ENCODE measurements at regions not wholly inside any gene's neighbourhood (a gene's known extent, or its start where the extent isn't known, plus 50 kb on each side); places are given as distances from the start of the nearest gene placed in this dataset.

GRCh38 chr12:75725521-75726111, 214.2 kb upstream of the KRR1 start:
- no peak for DNase-seq (ENCODE audit: low read depth, low spot score)

DNA sequence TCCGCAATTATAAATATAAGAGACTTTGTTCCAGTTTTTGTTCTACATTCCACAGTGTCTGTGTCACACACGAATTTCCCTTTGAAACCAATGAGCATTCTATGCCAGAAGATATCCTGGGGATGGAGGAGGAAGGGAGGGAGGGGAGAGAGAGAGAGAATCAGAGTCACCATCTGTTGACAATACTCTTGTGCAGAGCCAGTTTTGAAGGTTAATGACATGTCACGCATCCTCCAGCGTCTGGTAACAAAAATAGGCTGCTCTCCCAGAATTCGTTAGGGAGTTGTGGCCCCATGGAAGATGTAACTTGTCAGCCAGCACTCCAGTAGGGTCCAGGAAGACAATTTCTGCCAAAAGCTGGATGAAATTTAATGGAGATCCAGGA, 213.5 kb upstream of the KRR1 start:
- no peak for DNase-seq (ENCODE audit: low read depth, low spot score)

DNA sequence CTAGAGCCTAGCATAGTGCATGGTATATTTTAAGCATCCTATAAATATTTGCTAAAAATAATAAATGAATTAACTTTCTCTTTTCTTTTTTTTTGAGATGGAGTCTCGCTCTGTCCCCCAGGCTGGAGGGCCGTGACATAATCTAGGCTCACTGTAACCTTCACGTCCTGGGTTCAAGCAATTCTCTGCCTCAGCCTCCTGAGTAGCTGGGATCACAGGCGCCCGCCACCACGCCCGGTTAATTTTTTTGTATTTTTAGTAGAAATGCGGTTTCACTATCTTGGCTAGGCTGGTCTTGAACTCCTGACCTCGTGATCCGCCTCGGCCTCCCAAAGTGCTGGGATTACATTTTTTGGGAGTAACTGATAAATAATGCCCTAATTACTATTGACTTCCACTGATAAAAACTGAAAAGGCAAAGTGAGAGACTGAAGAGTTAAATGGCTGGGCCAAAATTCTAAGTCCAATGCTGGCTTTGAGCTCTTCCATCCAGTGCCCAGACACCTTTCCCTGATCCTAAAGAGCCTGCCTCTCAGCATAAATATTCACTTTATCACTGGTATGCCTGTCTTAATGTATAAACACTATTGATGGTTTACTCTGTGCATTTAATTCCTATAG, 213.0 kb upstream of the KRR1 start:
- no peak for DNase-seq (ENCODE audit: low read depth, low spot score)

DNA sequence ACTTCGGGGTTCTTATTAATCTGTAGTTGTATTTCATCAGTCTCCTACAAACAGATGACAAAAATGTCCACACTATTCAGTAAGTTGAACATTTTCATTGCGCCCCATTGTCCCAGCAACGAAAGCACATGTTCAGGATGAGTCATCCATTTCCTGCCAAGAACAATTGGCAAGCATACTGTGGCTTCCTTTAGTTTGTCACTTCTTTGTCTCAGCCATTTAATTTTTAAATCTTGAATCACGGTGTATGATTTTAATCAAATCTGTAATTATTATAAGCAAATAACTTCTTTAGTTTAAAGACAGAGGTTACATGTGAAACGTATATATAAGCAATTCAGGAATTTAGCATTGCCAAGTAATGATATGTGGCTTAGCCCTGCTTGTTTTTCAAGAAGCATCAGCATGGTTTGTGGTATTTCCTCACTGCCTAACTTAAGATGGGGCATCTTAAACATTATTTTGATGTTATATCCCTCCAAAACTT, 211.3 kb upstream of the KRR1 start:
- DNase-seq (ENCODE audit: low read depth, low spot score): peak; percentile 43

GRCh38 chr12:75721796-75722195, 210.4 kb upstream of the KRR1 start:
- no peak for DNase-seq (ENCODE audit: low read depth, low spot score)

- no peak for DNase-seq (ENCODE audit: low read depth, low spot score)
Measured at GRCh38 chr12:75720812-75721641, 209.6 kb upstream of the KRR1 start.

DNA sequence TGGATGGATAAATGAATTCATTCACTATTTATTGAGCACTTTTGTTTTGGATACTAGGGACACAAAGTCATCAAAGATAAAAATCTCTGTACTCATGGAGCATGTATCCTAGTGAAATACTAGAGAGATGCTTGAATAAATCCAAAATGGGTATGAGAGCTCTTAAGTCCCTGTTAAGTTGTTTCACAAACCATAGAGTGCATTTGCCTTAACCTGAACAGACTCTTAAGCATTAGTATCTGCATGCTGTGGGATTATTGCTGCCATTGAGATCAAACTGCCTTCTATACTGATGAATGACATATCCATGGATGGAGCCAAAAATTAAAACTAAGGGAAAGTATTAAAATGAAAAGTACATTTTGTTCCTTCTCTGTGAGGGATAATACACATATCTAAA, 206.5 kb upstream of the KRR1 start:
- DNase-seq (ENCODE audit: low read depth, low spot score): no peak

DNA sequence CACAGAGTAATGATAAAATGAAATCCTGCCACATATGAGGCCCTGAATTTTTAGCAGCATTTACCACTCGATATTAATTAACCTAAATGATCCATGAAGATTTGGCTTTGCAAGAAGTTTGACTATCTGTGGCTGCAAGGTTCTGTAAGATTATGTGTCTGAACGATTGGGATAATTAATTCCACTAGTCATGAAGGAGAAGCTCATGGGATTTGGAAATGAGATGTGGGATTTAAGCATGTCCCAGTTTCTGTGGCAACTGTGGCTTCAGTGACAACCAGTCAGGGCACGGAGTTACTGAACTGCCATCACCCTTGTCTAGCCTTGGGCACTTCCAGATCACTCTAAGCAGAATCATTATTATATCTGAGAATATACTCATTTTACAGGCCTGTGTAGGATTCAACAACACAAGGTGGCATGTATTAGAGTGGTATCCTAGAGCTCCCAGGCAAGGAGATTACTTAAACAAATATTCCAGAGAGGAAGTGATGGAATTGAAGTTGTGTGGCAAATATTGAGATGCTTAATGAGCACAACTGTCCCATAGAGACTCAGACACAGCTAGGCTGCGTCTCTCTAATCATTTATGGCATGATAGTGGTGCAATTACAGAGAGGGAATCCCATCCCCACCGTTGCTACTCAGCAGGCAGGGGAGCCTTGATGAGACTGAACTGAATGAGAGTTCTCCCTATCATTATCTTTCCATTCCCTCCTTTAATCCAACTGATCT, 205.0 kb upstream of the KRR1 start:
- no peak for DNase-seq (ENCODE audit: low read depth, low spot score)

- DNase-seq (ENCODE audit: low read depth, low spot score): no peak
Measured at GRCh38 chr12:75715682-75716081, 204.3 kb upstream of the KRR1 start.

DNA sequence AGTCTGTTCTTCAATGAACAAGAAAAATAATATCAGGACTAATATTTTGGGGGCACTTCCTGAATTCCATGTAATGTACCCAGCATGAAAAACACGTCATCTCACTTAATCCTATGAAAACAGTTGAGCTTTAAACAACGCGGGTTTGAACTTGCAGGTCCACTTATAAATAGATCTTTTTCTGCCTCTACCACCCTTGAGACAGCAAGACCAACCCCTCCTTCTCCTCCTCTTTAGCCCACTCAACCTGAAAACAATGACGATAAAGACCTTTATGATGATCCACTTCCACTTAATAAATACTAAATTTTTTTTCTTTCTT, 203.9 kb upstream of the KRR1 start:
- no peak for DNase-seq (ENCODE audit: low read depth, low spot score)

DNA sequence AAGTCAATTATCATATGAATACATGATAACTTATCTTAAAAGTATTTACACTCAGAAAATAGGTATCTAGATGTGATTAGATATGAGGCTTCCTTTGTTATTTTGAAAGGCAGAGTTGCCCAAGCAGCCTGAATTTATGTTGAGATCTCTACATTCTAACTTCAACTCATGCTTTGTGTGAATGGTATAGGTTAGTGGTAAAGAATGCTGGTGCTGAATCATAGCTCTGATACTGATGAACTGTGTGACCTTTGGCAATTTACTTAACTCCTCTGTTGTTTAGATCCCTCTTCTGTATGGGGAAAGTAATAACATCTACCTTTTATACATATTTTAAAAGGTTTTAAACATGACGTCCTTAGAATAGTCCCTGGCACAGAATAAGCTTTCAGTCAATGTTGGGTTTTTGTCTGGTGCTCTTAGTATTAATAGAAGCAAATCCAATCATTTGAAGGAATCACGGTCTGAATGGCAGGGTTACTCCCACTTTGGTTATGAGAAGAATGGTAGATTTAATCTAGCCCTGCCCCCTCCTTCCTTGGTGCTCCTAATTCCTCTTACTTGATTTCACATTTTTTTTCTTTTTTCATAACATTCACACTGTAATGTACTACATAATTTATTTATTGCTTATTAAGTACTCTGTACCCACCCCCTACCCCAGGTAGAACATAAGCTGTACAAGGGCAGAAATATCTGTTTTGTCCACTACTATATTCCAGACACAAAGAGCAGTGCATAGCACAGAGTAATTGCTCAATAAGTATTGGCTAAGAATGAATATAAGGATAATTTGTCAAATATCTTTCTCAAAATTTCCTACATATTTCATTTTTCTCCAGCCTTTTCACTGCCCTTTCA, 203.3 kb upstream of the KRR1 start:
- DNase-seq (ENCODE audit: low read depth, low spot score): no peak

GRCh38 chr12:75713434-75713833, 202.0 kb upstream of the KRR1 start:
- DNase-seq (ENCODE audit: low read depth, low spot score): no peak

DNA sequence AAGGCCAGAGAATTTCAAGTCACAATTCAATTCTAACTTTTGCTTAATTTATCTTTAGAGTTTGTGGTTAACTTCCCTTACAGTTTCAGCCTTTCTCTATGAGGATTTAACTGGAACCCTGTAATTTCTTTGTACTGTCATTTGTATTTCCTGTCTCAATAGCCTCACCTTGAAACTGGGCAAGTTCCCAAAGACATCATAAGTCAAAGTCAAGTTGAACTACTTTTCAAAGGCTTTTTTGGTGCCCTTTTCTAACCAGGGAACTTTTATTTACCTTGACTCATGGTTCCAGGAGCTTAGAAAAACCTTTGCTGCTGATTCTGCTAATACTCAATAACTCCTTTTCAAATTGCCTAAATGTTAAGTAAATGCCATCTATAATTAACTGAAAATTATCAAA, 200.8 kb upstream of the KRR1 start:
- DNase-seq (ENCODE audit: low read depth, low spot score): no peak

GRCh38 chr12:75711271-75711670, 199.9 kb upstream of the KRR1 start:
- no peak for DNase-seq (ENCODE audit: low read depth, low spot score)

GRCh38 chr12:75710361-75711069, 199.1 kb upstream of the KRR1 start:
- DNase-seq (ENCODE audit: low read depth, low spot score): no peak

DNA sequence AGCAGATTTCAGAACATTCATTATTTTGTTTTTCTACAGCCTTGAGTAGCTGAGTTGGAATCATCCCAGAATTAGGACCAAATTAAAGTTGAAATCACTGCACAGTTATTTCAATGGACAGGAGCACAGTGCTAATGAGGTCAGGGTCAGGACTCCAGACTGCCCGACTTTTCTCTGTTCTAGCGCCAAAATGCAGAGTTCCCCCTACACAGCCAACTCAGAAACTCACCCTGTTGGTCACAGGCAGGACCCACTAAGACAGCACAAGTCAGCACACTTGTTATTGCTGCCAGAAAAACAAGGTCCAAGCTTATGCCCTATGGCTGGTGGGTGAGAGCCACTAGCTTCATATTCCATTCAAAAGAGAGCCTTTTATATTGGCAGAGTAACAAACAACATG, 198.1 kb upstream of the KRR1 start:
- no peak for DNase-seq (ENCODE audit: low read depth, low spot score)

GRCh38 chr12:75708802-75709201, 197.4 kb upstream of the KRR1 start:
- no peak for DNase-seq (ENCODE audit: low read depth, low spot score)

- DNase-seq (ENCODE audit: low read depth, low spot score): no peak
Measured at GRCh38 chr12:75707983-75708382, 196.6 kb upstream of the KRR1 start.

DNA sequence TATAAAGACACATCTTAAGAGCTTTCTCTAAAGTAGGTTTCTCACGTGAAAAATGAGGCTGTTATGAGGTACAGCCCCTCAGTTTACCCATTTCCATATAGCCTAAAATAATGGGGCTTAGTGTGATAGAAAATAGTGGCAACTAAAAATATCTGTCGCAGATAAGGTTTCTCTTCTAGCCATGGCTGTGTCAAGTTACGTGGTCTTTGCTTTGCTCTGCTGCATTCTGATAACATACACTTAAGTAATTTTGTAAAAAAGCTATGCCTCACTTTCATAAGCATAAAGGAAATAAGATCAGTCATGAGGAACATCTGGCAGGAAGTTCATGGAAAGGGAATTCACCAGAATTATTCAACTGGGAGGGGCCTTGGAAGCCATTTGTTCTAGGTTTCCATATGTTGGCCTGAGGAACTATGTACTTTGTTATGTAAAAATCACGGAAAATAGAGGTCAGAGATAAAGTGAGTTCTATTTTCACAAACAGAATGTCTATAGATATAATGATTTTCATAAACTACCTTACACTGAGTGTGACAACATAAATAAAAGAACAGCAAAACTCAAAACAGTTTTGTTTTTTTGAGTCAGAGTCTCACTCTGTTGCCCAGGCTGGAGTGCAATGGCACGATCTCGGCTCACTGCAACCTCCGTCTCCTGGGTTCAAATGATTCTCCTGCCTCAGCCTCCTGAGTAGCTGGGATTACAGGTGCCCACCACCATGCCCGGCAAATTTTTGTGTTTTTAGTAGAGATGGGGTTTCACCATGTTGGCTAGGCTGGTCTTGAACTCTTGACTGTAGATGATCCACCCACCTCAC, 195.6 kb upstream of the KRR1 start:
- no peak for DNase-seq (ENCODE audit: low read depth, low spot score)
